Inferior parietal cortex (tissue), 1 donor: ENCODE measurements at regions not wholly inside any gene's neighbourhood (a gene's known extent, or its start where the extent isn't known, plus 50 kb on each side); places are given as distances from the start of the nearest gene placed in this dataset.
"Not testable (repeated sequence)": the region's sequence is repeated elsewhere in the genome, so short reads cannot be mapped to it uniquely, and the experiment has no call there.

Experiments
- DNase-seq: peaks from one replicate; pipeline ENCODE4 v3.0.0-alpha.2; 2016; ENCODE audit errors: extremely low spot score

DNA sequence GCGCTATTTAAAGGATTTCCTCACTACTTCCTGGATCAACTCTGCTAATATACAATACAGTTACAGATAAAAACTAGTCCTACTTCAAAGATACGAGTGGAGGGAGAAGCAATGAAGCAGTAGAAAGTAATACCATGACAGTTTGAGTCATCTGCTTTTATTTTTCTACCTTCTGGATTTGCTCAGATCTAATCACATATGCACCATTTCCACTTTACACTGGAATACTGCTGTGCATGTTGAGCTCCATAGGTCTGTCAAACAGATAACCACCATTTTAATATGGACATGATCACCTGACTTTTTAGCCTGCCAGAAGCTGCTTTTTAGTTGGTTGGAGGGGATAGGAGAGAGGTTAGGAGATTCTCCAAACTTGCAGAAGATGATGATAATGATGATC, 92.5 kb downstream of the MMUT start:
- DNase-seq: no peak

DNA sequence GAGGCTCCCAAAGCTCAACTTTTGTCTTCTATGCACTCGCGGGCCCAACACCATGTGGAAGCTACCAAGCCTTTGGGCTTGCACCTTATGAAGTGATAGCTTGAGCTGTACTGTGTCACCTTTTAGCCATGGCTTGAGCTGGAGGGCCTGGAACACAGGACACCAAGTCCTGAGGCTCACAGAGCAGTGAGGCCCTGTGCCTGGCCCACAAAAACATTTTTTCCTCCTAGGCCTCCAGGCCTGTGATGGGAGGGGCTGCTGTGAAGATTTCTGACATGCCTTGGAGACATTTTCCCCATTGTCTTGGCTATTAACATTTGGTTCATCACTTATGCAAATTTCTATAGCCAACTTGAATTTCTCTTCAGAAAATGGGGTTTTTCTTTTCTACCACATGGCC, 96.5 kb downstream of the MMUT start:
- no peak for DNase-seq

DNA sequence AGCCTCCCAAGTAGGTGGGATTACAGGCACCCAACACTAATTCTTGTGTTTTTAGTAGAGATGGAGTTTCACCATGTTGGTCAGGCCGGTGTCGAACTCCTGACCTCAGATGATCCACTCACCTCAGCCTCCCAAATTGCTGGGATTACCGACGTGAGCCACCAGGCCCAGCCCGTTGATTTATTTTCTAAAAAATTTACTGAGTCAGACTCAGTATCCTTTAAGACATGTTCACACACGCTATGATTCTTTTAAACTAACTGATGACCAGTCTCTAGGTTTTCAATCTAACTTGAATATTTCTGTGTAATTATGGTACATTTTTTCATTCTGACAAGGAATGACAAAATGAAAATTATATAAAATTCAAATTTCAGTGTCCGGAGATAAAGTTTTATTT, 114.5 kb downstream of the MMUT start:
- DNase-seq: no peak

- no peak for DNase-seq
These were observed 120.6 kb downstream of the MMUT start for GRCh38 chr6:49342410-49342809.

DNA sequence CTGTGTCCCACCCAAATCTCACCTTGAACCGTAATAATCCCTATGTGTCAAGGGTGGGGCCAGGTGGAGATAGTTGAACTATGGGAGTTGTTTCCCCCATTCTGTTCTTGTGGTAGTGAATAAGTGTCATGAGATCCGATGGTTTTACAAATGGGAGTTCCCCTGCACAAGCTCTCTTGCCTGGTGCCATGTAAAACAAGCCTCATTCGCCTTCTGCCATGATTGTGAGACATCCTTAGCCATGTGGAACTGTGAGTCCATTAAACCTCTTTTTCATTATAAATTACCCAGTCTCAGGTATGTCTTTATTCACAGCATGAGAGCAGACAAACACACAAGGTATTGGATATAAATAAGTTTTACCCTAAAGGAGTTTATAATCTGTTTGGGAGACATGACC, 121.2 kb downstream of the MMUT start:
- DNase-seq: no peak

DNA sequence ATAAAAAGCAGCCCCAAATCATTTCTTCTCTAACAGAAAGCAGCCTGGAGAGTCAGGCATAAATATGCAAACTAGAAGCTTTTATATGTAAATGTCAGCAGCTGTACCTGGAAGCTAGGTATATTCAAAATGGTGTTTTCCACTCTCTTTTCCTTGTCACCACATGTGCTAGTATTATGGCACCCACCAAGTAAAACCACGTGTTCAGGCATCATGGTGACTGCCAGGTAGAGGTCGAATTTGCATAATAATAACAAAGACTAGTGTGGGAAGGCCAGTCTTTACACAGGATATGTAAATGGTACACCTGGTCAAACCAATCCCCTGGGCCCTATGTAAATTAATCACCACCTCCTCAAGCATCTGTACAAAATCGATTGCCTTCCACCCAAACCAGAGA, 124.0 kb downstream of the MMUT start:
- DNase-seq: no peak

- no peak for DNase-seq
These were observed 126.4 kb downstream of the MMUT start for GRCh38 chr6:49336514-49337131.

DNA sequence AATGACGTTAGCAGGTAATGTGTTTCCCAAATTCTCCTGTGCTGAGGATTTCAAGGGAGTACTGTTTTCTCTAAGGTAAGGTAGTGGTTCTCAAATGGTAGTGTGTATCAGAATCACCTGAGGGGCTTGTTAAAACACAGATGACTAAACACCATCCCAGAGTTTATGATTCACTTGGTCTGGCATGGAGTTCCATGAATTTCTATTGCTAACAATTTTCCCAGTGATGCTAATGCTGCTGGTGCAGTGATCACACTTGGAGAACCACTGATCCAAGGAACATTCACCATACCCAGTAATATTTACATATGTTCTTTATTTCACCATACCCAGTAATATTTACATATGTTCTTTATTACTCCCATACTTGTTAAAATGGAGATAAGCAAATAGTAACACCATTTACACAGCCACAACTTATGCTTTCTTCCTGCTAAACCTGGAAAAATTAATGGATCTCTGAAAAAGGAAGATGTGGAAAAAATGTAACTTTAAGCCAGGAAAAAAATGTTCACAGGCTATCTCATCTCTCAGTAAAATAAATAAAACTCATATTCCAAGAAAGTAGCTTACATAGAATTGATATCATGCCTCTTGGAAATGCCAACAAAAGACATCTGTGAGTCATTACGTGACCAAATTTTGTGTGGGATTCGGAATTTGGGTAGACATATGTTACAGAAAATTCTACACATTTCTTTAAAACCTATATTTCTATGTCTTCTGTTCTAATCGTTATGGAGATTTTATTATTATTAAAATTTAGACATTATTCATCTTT, 129.5 kb downstream of the MMUT start:
- no peak for DNase-seq

DNA sequence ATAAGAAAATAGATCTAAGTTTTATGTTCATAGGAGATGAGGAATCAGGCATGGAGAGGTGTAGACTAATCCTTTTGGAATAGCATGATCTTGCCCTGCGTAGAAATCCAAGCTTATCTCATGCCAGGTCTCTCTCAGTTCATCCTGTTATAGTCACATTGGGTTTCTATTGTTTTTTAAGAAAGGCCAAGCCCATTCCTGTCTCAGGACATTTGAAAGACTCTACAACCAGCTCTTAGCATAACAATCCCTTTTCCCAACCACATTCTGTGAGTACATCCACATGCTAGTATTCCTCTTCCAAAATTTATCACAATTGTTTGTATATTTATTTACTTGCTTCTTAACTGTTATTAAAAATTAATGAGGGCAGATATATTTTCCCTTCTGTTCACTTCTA, 130.3 kb downstream of the MMUT start:
- no peak for DNase-seq

- no peak for DNase-seq
These were observed 133.9 kb downstream of the MMUT start for GRCh38 chr6:49329186-49329585.

DNA sequence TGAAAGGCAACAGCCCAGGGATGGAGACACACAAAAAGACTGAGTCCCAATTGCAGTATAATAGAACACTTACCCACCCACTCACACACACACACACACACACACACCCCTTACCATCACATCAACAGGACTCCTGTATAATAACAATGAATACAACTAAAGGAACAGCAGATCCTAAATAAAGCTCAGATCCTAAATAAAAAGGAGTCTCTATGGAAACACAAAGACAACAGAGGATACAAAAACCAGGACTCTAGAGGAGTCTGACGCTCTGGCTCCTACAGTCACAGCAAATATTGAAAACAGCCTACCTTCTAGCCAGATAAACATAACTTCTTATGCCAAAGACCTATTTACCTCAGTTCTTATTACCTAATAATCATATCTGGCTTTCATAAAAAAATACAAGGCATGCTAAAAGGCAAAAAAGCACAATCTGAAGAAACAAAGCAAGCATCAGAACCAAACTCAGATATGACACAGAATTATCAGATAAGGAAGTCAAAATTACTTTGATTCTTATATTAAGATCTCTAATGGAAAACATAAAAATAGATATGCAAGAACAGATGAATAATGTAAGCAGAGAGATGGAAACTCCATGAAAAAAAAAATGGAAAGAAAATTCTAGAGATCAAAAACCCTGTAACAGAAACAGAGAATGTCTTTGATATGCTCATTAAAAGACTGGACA, 134.9 kb downstream of the MMUT start:
- no peak for DNase-seq

DNA sequence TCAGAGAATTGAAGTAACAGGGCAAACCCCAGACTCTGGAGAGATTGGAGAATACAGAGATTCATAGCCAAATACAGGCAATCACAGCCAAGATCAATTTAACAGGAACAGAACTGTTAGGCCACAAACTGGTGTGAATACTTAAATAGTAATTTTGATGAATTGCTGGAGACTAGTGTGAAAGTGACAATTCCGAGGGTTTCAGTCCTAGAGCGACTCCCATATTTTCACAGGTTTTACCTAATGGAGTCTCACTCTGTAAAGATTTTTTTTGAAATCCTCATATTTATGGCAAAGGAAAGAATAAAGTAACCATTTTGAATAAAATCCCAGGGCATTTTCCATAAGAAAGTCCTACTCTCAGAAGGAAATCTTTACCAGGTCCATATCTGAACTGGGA, 135.5 kb downstream of the MMUT start:
- DNase-seq: peak; percentile 60

DNA sequence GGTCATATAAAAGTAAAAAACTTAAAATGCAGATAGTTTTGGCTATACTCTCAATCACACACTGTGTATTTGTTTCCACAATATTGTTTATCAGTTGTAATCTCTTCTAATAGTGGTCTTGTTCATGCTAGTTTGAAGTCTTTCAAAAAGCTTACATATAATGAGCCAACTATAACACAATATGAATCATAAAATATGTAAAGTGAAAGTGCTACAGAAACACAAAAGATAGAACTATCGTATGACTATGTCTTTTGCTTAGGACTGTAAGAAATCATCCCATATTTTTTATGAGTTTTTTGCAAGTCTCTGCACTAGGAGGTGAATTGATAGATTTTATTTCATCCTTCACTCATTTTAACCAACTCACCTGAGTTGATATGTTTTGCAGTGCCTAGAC, 136.0 kb downstream of the MMUT start:
- no peak for DNase-seq

GRCh38 chr6:49326347-49326746, 136.7 kb downstream of the MMUT start:
- DNase-seq: no peak

GRCh38 chr6:49325891-49326290, 137.2 kb downstream of the MMUT start:
- DNase-seq: no peak

DNA sequence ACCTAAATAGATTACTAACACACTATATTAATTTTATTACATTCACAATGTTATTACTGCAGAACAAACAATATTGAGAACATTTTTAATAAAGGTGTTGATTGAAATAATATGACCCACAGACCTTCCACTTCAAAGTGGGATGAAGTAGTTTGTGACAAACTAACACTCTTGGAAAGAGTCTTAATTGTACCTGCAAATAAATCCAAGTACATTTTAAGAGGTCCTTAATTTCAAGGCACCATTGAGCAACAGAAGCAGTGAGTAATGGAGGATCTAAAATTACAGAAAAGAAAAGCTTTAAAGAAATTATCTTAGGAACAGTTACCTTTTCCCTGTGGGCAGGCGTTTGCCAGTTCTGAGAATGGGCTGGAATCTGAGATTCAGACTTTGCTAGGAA, 140.2 kb downstream of the MMUT start:
- no peak for DNase-seq

GRCh38 chr6:49321561-49322072, 141.4 kb downstream of the MMUT start:
- DNase-seq: no peak

DNA sequence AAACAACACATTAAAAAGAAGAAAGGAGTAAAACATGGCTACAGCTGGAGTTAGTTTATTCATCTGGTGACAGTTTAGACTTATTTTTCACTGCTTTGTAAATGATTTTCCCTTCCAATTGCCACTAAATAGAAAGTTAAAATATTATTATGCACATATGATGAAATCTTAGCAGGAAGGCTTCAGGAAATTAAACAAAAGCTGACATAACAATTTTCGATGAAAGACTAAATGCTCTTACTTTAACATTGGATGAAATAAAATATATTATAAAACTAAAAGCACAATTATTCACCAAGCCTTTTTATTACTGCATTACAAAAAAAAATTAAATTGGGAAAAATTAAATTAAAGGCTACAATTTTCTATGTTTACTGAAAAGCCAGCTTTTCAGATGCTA, 158.0 kb downstream of the MMUT start:
- no peak for DNase-seq

GRCh38 chr6:49304393-49304792, 158.7 kb downstream of the MMUT start:
- DNase-seq: not testable (repeated sequence)

DNA sequence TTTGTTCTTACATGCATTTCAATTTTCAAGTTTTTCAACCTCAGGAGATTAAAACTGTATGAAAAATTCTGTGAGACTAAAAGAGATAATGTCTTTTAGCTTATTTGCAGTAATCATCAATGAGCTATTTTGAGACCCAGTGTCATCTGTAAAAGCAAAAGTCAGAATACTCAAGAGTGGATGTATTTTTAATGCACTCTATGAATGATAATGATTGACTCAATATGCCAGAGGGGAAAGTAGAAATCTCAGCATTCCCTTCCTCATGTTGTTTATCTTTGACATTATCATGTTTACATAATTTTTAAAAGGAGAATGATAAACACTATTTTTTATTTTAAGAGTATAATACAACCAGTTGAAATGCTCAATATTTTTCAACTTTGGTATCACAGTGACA, 162.1 kb downstream of the MMUT start:
- DNase-seq: no peak

DNA sequence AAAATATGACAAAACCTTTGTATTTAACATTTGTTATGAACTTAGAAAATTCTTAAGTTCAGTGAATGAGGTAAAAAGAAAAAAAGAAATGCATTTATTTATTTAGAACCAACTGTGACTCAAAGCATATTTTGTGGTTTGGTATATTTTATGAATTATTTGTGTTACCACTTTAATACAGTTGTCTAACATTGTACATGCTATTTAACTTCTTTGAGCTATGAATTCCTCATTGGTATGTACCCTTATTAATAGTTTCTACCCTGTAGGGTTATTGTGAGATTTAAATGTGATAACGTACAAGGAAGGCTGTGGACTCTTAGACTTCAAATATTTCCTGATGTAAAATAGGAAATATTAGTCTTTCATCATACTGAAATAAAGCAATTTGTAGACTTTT, 162.6 kb downstream of the MMUT start:
- DNase-seq: no peak

- DNase-seq: no peak
These were observed 163.8 kb downstream of the MMUT start for GRCh38 chr6:49299279-49299678.

DNA sequence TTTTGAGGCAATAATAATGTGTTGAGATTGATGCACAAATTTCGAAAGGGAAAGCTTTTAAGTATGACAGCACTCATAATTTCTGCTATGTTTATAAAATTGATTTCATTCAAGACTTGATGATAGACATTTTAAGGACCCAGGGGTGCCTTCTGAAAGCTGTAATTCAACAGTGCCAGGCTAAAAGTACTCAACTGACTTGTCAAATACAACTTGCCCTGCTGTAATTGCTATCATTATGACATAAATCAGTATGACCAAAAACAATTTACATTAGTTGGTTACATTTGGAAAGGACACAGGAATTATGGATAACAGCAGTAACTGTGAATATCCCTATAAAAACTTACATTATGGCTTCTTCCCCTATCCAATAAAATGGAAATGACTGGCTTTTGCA, 178.9 kb downstream of the MMUT start:
- DNase-seq: no peak
